AG04450 (cell line): ENCODE measurements at regions not wholly inside any gene's neighbourhood (a gene's known extent, or its start where the extent isn't known, plus 50 kb on each side); places are given as distances from the start of the nearest gene placed in this dataset.

Experiments
- CTCF ChIA-PET: fragments of 300-600, 350-600 bp; formaldehyde crosslinking; extraction: SDS; loops from one replicate; lab custom pipeline; 2022; ENCODE audit warnings: antibody characterized with exemption, inconsistent platforms; lab: Charles Lee
- POLR2A ChIA-PET: fragments of 350-600 bp; formaldehyde crosslinking; extraction: SDS; loops from one replicate; lab custom pipeline; 2021; ENCODE audit warnings: antibody characterized with exemption, inconsistent platforms; lab: Yijun Ruan, JAX
- DNase-seq: peaks from one replicate; pipeline ENCODE4 v3.0.0-alpha.2; 2011; ENCODE audit warnings: low read depth, low spot score
- H3K27ac ChIP-seq: one replicate; pipeline ENCODE4 v1.5.1; 2012; ENCODE audit warnings: low read depth, low read length, control low read depth
- H3K27me3 ChIP-seq: one replicate; pipeline ENCODE4 v1.6.0; 2012; ENCODE audit warnings: low read length; ENCODE audit not compliant: control insufficient read depth, insufficient read depth
- H3K4me3 ChIP-seq: 2 replicates; pipeline ENCODE4 v1.5.1; 2011; ENCODE audit warnings: mild to moderate bottlenecking, low read depth, low read length, control low read depth
- H3K9me3 ChIP-seq: 2 replicates; pipeline ENCODE4 v1.5.1; 2012; ENCODE audit warnings: low read length; ENCODE audit not compliant: control insufficient read depth, insufficient read depth
- CTCF ChIP-seq: IDR thresholded peaks from 2 replicates; pipeline ENCODE4 v1.5.1; 2011; ENCODE audit warnings: low read depth, low read length, control low read depth, inconsistent platforms

- ChIA-PET CTCF (no interaction called here), POLR2A (no interaction called here)
- H3K4me3 ChIP-seq = no peak overlapping the region
- H3K9me3 ChIP-seq = no peaks in the 10 kb centered on the region
- no peak for DNase-seq
- H3K27me3 ChIP-seq = no peaks in the 10 kb centered on the region
- no peak for TF ChIP-seq CTCF
- H3K27ac ChIP-seq = no peak overlapping the region
Observed at GRCh38 chr18:67973916-67974315, 457.4 kb upstream of the DSEL start.

- ChIA-PET POLR2A (no interaction called here), CTCF (no interaction called here)
- Histone ChIP-seq H3K4me3 (no peak overlapping the region), H3K27me3 (no peaks in the 10 kb centered on the region), H3K9me3 (no peaks in the 10 kb centered on the region), H3K27ac (no peak overlapping the region)
- no peak for DNase-seq
- no peak for TF ChIP-seq CTCF
Observed at GRCh38 chr18:67969458-67969857, 452.9 kb upstream of the DSEL start.

GRCh38 chr18:67966224-67966623 lies 449.7 kb upstream of the DSEL start:
- Histone ChIP-seq H3K27ac (no peak overlapping the region), H3K27me3 (no peaks in the 10 kb centered on the region), H3K9me3 (no peaks in the 10 kb centered on the region), H3K4me3 (no peak overlapping the region)
- DNase-seq = no peak
- TF ChIP-seq CTCF = no peak
- ChIA-PET CTCF (no interaction called here), POLR2A (no interaction called here)

- Histone ChIP-seq H3K27me3 (no peaks in the 10 kb centered on the region), H3K9me3 (no peaks in the 10 kb centered on the region), H3K27ac (no peak overlapping the region), H3K4me3 (no peak overlapping the region)
- POLR2A ChIA-PET = no interaction called here
- DNase-seq = no peak
- no peak for TF ChIP-seq CTCF
- CTCF ChIA-PET = no interaction called here
Observed at GRCh38 chr18:67964462-67964861, 447.9 kb upstream of the DSEL start.

- Histone ChIP-seq H3K4me3 (no peak overlapping the region), H3K9me3 (no peaks in the 10 kb centered on the region), H3K27me3 (no peaks in the 10 kb centered on the region), H3K27ac (no peak overlapping the region)
- TF ChIP-seq CTCF = no peak
- POLR2A ChIA-PET = no interaction called here
- CTCF ChIA-PET = interaction anchor here (0.5 kb wide), 1 partner anchor 543 kb away, joined by 3 read pairs; no protein-coding TSS in a partner anchor
- no peak for DNase-seq
Observed at GRCh38 chr18:67961701-67962440, 445.4 kb upstream of the DSEL start.
